Mucosa of descending colon (tissue), 3 donors: ENCODE measurements at regions not wholly inside any gene's neighbourhood (a gene's known extent, or its start where the extent isn't known, plus 50 kb on each side); places are given as distances from the start of the nearest gene placed in this dataset.

ENCODE experiments used
- ATAC-seq: fragments of 200-7000 bp; cut with Tn5 transposase; one replicate; pipeline ENCODE4 v1.9.1; 2020; ENCODE audit warnings: mild to moderate bottlenecking, moderate library complexity
- DNase-seq, 3 donors: peaks; one replicate each; pipeline ENCODE4 v3.0.0-alpha.2; 2020
- H3K36me3 ChIP-seq: fragments of 200-600 bp; one replicate; pipeline ENCODE4 v1.8.0; 2021; ENCODE audit warnings: low read depth, mild to moderate bottlenecking
- H3K4me1 ChIP-seq: fragments of 200-600 bp; one replicate; pipeline ENCODE4 v1.8.0; 2021; ENCODE audit warnings: low read depth, mild to moderate bottlenecking
- H3K4me3 ChIP-seq: fragments of 200-600 bp; one replicate; pipeline ENCODE4 v1.8.0; 2021; ENCODE audit warnings: mild to moderate bottlenecking
- H3K9me3 ChIP-seq: fragments of 200-600 bp; one replicate; pipeline ENCODE4 v1.8.0; 2021; ENCODE audit warnings: mild to moderate bottlenecking
- intact Hi-C, 2 donors: fragments of 100-400 bp; cut with DNase I in 1 of 2; cut with micrococcal nuclease in 1 of 2; formaldehyde crosslinking; loops; one replicate each; pipeline versions ENCODE4 v1.11.0 to v1.11.1; 2022; cut with DNase I, micrococcal nuclease
- TF ChIP-seq, protein P1 (sequence below): fragments of 200-600 bp; IDR thresholded peaks from one replicate; pipeline ENCODE4 v1.8.0; 2022; ENCODE audit warnings: antibody characterized with exemption, mild to moderate bottlenecking
- donor health status: DM: no; HTN: no; CAD: no; lungs with moderate emphysema.
- donor health status: DM: no; HTN: no; CAD: no.
- donor health status: DM: no; HTN: yes; CAD: no.

DNA sequence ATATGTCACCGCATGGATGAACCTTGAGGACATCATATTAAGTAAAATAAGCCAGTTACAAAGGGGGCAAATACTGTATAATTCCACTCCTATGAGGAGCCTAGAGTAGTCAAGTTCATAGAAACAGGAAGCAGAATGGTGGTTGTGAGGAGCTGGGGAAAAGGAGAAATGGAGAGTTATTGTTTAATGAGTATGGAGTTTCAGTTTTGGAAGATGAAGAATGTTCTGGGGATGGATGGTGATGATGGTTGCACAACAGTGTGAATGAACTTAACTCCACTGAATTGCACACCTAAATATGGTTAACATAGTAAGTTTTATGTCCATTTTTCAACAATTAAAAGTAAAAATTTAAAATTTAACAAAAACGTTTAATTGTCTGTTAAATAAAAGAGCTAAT, 220.9 kb upstream of the JUN start:
- intact Hi-C loops = no loop called here
- no peak for ATAC-seq
- TF ChIP-seq, protein P1, sequence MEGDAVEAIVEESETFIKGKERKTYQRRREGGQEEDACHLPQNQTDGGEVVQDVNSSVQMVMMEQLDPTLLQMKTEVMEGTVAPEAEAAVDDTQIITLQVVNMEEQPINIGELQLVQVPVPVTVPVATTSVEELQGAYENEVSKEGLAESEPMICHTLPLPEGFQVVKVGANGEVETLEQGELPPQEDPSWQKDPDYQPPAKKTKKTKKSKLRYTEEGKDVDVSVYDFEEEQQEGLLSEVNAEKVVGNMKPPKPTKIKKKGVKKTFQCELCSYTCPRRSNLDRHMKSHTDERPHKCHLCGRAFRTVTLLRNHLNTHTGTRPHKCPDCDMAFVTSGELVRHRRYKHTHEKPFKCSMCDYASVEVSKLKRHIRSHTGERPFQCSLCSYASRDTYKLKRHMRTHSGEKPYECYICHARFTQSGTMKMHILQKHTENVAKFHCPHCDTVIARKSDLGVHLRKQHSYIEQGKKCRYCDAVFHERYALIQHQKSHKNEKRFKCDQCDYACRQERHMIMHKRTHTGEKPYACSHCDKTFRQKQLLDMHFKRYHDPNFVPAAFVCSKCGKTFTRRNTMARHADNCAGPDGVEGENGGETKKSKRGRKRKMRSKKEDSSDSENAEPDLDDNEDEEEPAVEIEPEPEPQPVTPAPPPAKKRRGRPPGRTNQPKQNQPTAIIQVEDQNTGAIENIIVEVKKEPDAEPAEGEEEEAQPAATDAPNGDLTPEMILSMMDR = no peak

DNA sequence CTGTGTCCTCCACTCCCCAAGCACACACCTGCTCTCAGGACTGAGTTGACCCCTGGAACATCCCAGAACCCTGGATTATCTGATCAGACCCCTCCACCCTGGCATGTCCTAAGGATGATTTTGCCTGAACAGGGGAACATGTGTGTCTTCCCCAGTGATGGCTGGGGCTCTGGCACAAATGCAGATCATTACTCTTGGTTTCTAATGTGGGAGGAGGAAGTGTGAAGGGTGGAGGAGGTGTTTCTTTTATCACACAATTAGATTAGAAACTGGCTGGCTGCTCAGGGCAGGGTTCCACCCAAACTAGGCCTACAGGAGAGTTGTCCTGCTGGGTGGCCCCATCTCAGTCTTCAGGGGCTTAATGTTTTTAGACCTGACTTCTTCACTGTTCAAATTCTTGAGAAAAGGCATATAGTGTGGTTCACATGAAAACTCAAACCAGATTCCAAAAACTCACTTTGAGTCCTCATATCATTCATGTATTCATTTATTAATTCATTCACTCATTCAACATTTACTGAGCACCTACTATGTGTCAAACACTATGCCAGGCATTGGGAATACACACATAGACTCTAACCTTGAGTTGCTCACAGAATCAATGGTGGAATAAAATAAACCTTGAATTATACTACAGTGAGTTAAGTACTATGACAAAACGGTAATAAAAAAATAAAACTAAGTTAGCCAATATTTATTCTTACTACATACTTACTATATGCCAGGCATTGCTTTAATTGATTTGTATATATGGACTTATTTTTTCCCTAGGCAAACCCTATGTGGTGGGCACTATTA, 221.8 kb upstream of the JUN start:
- H3K36me3 ChIP-seq = no peaks in the 10 kb centered on the region
- intact Hi-C loops = no loop called here
- TF ChIP-seq, protein P1 = no peak
- DNase-seq = no peak
- peak; percentile 72 for ATAC-seq
- H3K4me3 ChIP-seq = no peak overlapping the region
- H3K9me3 ChIP-seq = no peaks in the 10 kb centered on the region
- peaks cover 15% of the 10 kb centered on the region for H3K4me1 ChIP-seq

More for the DNA sequence above, 220.9 kb upstream of the JUN start:
- Histone ChIP-seq H3K4me3 (no peak overlapping the region), H3K9me3 (no peaks in the 10 kb centered on the region), H3K36me3 (no peaks in the 10 kb centered on the region), H3K4me1 (peaks cover 15% of the 10 kb centered on the region)
- no peak for DNase-seq

DNA sequence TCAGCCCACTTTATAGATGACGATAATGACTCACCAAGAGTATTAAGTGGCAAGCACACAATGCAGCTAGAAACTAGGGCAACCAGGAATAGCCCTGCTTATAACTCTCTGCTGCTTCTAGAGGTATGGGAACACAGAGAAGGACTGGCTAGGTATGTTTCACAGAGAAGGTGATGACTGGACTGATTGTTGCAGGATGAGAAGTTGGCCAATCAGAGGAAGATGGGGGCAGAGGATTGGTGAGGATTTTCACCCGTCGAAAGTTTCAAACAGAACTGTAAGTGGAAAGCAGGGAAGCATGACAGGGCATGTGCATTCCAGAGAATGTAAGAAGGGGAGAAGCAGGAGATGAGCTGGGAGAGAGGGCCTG, 222.4 kb upstream of the JUN start:
- Histone ChIP-seq H3K36me3 (no peaks in the 10 kb centered on the region), H3K4me3 (no peak overlapping the region), H3K9me3 (no peaks in the 10 kb centered on the region), H3K4me1 (peaks cover 15% of the 10 kb centered on the region)
- ATAC-seq (peak; percentile 34), DNase-seq (no peak)
- TF ChIP-seq, protein P1 = no peak
- intact Hi-C loops = no loop called here

DNA sequence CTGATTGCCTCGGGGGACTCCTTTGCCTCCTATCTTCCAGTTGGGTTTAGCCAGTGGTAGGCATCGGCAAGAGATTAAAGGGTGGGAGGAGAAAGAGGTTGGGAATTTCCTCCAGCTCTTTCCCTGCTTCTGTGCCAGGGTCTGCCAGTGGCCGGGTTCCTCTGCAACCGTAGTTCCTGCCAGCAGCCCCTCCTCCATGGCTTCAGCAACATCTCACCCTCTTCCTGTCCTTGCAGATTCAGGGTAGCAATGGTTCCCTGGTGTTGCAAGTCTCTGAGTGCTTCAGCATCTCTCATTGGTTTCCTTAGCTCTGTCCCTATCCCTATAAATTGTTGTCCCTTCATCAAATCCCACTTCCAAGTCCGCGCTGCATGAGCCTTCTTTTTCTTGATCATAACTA, 223.1 kb upstream of the JUN start:
- Histone ChIP-seq H3K9me3 (no peaks in the 10 kb centered on the region), H3K36me3 (no peaks in the 10 kb centered on the region), H3K4me1 (peaks cover 15% of the 10 kb centered on the region), H3K4me3 (no peak overlapping the region)
- ATAC-seq (no peak), DNase-seq (no peak)
- TF ChIP-seq, protein P1 = no peak
- intact Hi-C loops = no loop called here

DNA sequence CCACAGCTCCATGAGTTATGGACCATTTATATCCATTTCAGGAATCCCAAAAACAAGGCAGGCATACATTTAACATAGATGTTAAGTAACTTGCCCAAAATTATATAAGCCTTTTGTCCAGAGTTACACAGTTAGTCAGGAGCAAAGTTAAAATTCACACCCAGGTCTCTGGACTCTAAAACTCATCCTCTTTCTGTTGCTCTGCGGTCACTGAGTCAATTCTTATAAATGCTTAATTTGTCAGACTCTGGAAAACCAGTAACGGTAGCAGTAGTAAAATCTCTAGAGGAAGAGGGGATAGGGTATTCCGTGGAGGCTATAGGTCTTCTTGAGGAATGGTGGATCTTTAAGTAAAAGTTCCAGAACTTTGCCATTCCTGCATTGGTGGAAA, 223.6 kb upstream of the JUN start:
- TF ChIP-seq, protein P1 = no peak
- intact Hi-C loops = no loop called here
- H3K36me3 ChIP-seq = no peaks in the 10 kb centered on the region
- H3K4me3 ChIP-seq = no peak overlapping the region
- ATAC-seq (no peak), DNase-seq (no peak)
- peaks cover 15% of the 10 kb centered on the region for H3K4me1 ChIP-seq
- H3K9me3 ChIP-seq = no peaks in the 10 kb centered on the region
